ENCODE measurements at regions not wholly inside any gene's neighbourhood (a gene's known extent, or its start where the extent isn't known, plus 50 kb on each side); places are given as distances from the start of the nearest gene placed in this dataset.

GRCh38 chr14:71632440-71632946, 299.7 kb upstream of the RGS6 start:
- no peak overlapping the region for H3K4me3 ChIP-seq (ENCODE audit: low read depth, low read length)
- DNase-seq (ENCODE audit: low read depth, low spot score), result no peak
- TF ChIP-seq, protein P1, sequence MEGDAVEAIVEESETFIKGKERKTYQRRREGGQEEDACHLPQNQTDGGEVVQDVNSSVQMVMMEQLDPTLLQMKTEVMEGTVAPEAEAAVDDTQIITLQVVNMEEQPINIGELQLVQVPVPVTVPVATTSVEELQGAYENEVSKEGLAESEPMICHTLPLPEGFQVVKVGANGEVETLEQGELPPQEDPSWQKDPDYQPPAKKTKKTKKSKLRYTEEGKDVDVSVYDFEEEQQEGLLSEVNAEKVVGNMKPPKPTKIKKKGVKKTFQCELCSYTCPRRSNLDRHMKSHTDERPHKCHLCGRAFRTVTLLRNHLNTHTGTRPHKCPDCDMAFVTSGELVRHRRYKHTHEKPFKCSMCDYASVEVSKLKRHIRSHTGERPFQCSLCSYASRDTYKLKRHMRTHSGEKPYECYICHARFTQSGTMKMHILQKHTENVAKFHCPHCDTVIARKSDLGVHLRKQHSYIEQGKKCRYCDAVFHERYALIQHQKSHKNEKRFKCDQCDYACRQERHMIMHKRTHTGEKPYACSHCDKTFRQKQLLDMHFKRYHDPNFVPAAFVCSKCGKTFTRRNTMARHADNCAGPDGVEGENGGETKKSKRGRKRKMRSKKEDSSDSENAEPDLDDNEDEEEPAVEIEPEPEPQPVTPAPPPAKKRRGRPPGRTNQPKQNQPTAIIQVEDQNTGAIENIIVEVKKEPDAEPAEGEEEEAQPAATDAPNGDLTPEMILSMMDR (IDR thresholded peaks at IDR 0.05; ENCODE audit: low read depth, low read length), result no peak
- in situ Hi-C loops (cut with HindIII; ENCODE audit: low sequenced_read_pairs), result no loop called here

- DNase-seq (ENCODE audit: low read depth, low spot score), result no peak
- no peak overlapping the region for H3K4me3 ChIP-seq (ENCODE audit: low read depth, low read length)
- in situ Hi-C loops (cut with HindIII; ENCODE audit: low sequenced_read_pairs), result no loop called here
- TF ChIP-seq, protein P1 (IDR thresholded peaks at IDR 0.05; ENCODE audit: low read depth, low read length), result no peak
These were observed 296.2 kb upstream of the RGS6 start for GRCh38 chr14:71636076-71636475.

- TF ChIP-seq, protein P1 (IDR thresholded peaks at IDR 0.05; ENCODE audit: low read depth, low read length), result no peak
- no peak for DNase-seq (ENCODE audit: low read depth, low spot score)
- no peak overlapping the region for H3K4me3 ChIP-seq (ENCODE audit: low read depth, low read length)
- in situ Hi-C loops (cut with HindIII; ENCODE audit: low sequenced_read_pairs), result no loop called here
These were observed 295.3 kb upstream of the RGS6 start for GRCh38 chr14:71636820-71637471.

DNA sequence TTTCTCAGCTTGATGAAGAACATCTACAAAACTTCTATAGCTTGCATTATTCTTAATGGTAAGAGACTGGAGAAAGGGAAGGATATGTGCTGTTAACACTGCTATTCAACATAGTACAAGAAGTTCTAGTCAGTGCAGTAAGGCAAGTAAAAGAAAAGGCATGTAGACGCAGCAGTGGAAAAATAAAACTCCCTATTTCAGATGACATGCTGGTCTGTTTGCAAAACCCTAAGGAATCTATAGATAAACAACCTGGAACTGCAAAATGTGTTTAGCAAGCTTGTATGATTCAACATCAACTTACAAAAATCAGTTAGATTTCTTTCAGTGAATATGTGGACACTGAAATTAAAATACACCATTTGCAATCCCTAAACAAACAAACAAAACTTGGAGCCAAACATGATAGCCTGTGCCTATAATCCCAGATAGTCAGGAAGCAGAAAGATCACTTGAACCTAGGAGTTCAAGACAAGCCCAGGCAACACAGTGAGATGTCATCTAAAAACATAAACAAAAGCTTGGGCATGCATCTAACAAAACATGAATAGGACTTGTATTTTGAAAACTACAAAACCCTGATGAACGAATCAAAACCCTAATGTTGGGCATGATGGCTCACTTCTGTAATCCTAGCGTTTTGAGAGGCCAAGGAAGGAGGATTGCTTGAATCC, 293.6 kb upstream of the RGS6 start:
- no peak for DNase-seq (ENCODE audit: low read depth, low spot score)
- TF ChIP-seq, protein P1 (IDR thresholded peaks at IDR 0.05; ENCODE audit: low read depth, low read length), result no peak
- H3K4me3 ChIP-seq (ENCODE audit: low read depth, low read length), result no peak overlapping the region
- in situ Hi-C loops (cut with HindIII; ENCODE audit: low sequenced_read_pairs), result no loop called here

GRCh38 chr14:71642715-71643114, 289.5 kb upstream of the RGS6 start:
- H3K4me3 ChIP-seq (ENCODE audit: low read depth, low read length), result no peak overlapping the region
- TF ChIP-seq, protein P1 (IDR thresholded peaks at IDR 0.05; ENCODE audit: low read depth, low read length), result no peak
- no peak for DNase-seq (ENCODE audit: low read depth, low spot score)
- in situ Hi-C loops (cut with HindIII; ENCODE audit: low sequenced_read_pairs), result no loop called here

DNA sequence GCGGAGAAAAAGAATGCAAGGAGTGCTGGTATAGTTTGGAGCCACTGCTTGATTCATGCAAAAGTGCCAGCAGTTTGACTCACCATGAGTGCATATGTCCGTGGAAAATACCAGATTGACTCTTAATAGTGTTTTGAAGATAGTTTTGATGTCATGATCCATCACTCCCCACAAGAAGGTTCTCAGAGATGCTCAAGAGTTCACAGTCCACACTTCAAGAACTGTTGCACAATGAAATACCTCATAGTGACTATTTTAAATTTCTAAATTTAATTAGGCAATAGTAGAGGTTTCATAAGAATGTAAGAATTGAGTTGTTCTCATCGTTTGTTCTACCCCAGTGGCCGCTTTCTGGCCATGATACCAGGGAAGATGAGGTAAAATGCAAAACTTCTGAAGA, 286.6 kb upstream of the RGS6 start:
- TF ChIP-seq, protein P1 (IDR thresholded peaks at IDR 0.05; ENCODE audit: low read depth, low read length), result no peak
- H3K4me3 ChIP-seq (ENCODE audit: low read depth, low read length), result no peak overlapping the region
- in situ Hi-C loops (cut with HindIII; ENCODE audit: low sequenced_read_pairs), result no loop called here
- DNase-seq (ENCODE audit: low read depth, low spot score), result no peak

Measured in astrocyte of the spinal cord (primary cell).